Stomach (tissue), 8 donors: ENCODE measurements at regions not wholly inside any gene's neighbourhood (a gene's known extent, or its start where the extent isn't known, plus 50 kb on each side); places are given as distances from the start of the nearest gene placed in this dataset.
A peak's percentile ranks its signal among the peaks of the same experiment; 100 is the strongest.

Experiments
- DNase-seq, 2 donors: peaks; one replicate each; pipeline versions ENCODE4 v3.0.0 to v3.0.0-alpha.2; 2013 to 2019
- H3K27ac ChIP-seq, 5 donors: fragments of 200-600 bp in 4 of 5; sonication (generic) in 4 of 5; one replicate each; pipeline ENCODE4 v1.5.1; 2013 to 2019; ENCODE audit warnings: mild to moderate bottlenecking in 1 of 5, moderate library complexity in 1 of 5
- H3K27me3 ChIP-seq, 3 donors: fragments of 200-600 bp; sonication (generic); one replicate each; pipeline ENCODE4 v1.5.1; 2017 to 2019; ENCODE audit warnings: mixed run types in 1 of 3
- H3K36me3 ChIP-seq, 4 donors: fragments of 200-600 bp; sonication (generic); 1 replicate in 3 of 4; 2 replicates in 1 of 4; pipeline ENCODE4 v1.5.1; 2016 to 2019
- H3K4me1 ChIP-seq, 4 donors: fragments of 200-600 bp; sonication (generic); one replicate each; pipeline ENCODE4 v1.5.1; 2016 to 2019
- H3K4me3 ChIP-seq, 4 donors: fragments of 200-600 bp; sonication (generic) in 3 of 4; one replicate each; pipeline ENCODE4 v1.5.1; 2016 to 2019; ENCODE audit warnings: mild to moderate bottlenecking in 1 of 4
- H3K9me3 ChIP-seq, 4 donors: fragments of 200-600 bp; sonication (generic); one replicate each; pipeline ENCODE4 v1.5.1; 2016 to 2019
- EP300 ChIP-seq: sonication (generic); formaldehyde crosslinking; IDR thresholded peaks from one replicate; pipeline ENCODE4 v1.6.1; 2017; ENCODE audit warnings: antibody characterized with exemption
- POLR2A ChIP-seq, 4 donors: fragments of 450-650 bp; IDR thresholded peaks; one replicate each; pipeline ENCODE4 v1.6.1; 2016; ENCODE audit warnings: antibody characterized with exemption in 4 of 4, control low read depth in 2 of 4, mild to moderate bottlenecking in 1 of 4, moderate library complexity in 1 of 4
- POLR2AphosphoS5 ChIP-seq, 3 donors: sonication (generic); formaldehyde crosslinking; IDR thresholded peaks; one replicate each; pipeline ENCODE4 v1.6.1; 2016; ENCODE audit warnings: antibody characterized with exemption in 3 of 3
- WGBS, 5 donors: extraction: QIAGEN DNeasy Blood & Tissue Kit in 3 of 5; methylation state at CpG; one replicate each; pipeline versions ENCODE4 v1.1.5 to v1.1.7; 2013 to 2018; 5-methylcytosine and 5-hydroxymethylcytosine counted together
- intact Hi-C: fragments of 100-400 bp; cut with DNase I; formaldehyde crosslinking; loops from one replicate; pipeline ENCODE4 v1.15.1; 2023; ENCODE audit warnings: low total_unique reads
- TF ChIP-seq, protein P1 (sequence below), 7 experiments: fragments of 450-650 bp in 4 of 7; fragments of 200-600 bp in 3 of 7; sonication (generic) in 3 of 7; IDR thresholded peaks; one replicate each; pipeline ENCODE4 v1.5.1; 2016 to 2019; ENCODE audit warnings: antibody characterized with exemption in 7 of 7, control low read depth in 2 of 7, mild to moderate bottlenecking in 1 of 7
- donor health status: healthy with polysubstance abuse.
- donor health status: Bipolar disorder and iron deficiency.
- donor health status: healthy.

DNA sequence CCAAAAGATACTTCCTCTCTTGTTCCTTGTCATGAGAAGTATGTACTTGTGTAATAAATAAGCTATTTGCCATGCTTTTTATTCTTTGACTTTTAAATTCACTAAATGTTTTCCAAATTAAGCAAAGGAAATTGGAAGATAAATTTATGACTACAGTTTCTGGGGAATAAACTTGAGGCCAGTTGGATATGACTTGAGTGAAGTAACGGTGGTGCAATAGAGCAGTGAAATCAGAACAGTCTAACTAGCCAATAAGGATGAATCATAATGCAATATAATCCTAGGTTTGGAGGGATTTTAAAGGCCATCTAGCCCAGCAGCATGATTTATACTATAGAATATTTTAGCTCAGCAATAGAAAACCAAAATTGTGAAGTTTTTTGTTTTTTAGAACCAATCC, 183.8 kb upstream of the TCF21 start:
- no peaks in the 10 kb centered on the region for H3K9me3 ChIP-seq
- 58 to 73% (median 72%) methylated on average over 1 of the region's 1 CpG for WGBS, 5 donors
- H3K27ac ChIP-seq, result peak overlapping the region in 1 of 5 donors; percentile 51

DNA sequence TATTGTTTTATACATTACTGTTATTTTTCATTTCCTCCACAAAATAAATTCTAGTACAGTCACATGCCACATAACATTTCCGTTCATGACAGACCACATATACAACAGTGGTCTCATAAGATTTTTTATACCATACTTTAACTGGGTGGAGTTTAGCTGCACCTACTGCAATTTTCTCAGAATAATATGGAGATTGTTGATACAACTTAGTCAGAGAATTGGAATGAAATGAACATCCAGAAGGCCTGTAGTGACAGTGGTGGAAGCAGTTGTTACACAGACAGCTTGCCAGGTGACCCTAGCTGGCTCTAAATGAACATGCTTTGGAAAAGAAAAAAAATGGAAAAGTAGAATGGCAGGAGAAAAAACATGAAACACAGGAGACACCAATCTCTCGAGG, 183.2 kb upstream of the TCF21 start:
- H3K27me3 ChIP-seq, result no peaks in the 10 kb centered on the region
- WGBS, 5 donors, result 62 to 87% (median 75%) methylated on average over 2 of the region's 2 CpGs
- TF ChIP-seq EP300, result no peak
- no peak for TF ChIP-seq POLR2A (IDR thresholded peaks at IDR 0.05)
- TF ChIP-seq, protein P1, sequence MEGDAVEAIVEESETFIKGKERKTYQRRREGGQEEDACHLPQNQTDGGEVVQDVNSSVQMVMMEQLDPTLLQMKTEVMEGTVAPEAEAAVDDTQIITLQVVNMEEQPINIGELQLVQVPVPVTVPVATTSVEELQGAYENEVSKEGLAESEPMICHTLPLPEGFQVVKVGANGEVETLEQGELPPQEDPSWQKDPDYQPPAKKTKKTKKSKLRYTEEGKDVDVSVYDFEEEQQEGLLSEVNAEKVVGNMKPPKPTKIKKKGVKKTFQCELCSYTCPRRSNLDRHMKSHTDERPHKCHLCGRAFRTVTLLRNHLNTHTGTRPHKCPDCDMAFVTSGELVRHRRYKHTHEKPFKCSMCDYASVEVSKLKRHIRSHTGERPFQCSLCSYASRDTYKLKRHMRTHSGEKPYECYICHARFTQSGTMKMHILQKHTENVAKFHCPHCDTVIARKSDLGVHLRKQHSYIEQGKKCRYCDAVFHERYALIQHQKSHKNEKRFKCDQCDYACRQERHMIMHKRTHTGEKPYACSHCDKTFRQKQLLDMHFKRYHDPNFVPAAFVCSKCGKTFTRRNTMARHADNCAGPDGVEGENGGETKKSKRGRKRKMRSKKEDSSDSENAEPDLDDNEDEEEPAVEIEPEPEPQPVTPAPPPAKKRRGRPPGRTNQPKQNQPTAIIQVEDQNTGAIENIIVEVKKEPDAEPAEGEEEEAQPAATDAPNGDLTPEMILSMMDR (IDR thresholded peaks at IDR 0.05), result no peak
- TF ChIP-seq POLR2AphosphoS5 (IDR thresholded peaks at IDR 0.05), result no peak

More for the DNA sequence above, 183.8 kb upstream of the TCF21 start:
- no peaks in the 10 kb centered on the region for H3K4me1 ChIP-seq
- H3K4me3 ChIP-seq, result no peak overlapping the region
- no peaks in the 10 kb centered on the region for H3K27me3 ChIP-seq
- no peaks in the 10 kb centered on the region for H3K36me3 ChIP-seq
- intact Hi-C loops, result no loop called here
- peak in 1 of 2 donors; percentile 56 for DNase-seq
- TF ChIP-seq POLR2AphosphoS5 (IDR thresholded peaks at IDR 0.05), result no peak
- no peak for TF ChIP-seq EP300
- TF ChIP-seq POLR2A (IDR thresholded peaks at IDR 0.05), result no peak

DNA sequence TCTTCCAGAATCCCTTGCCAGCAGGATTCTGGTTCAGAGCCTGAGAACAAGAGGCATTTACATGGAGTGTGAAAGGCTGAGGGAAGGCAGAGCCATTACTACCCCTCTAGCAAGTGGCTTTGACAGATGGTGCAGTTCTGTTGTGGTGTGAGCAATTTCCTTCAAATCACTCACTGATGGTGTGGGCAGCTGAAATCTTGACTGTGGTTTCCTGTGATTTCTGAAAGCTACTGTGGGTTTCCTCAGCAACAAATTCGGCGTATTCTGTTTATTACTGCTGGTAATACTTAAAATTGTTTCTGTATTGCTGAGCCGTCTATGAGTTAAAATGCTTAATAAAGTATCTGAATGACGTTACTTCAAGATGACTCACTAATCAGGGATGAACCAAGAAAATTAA, 181.5 kb upstream of the TCF21 start:
- TF ChIP-seq POLR2AphosphoS5 (IDR thresholded peaks at IDR 0.05) (no peak), POLR2A (IDR thresholded peaks at IDR 0.05) (no peak), EP300 (no peak)
- TF ChIP-seq, protein P1 (IDR thresholded peaks at IDR 0.05), result no peak

More for the DNA sequence above, 183.2 kb upstream of the TCF21 start:
- H3K4me3 ChIP-seq, result no peak overlapping the region
- no peaks in the 10 kb centered on the region for H3K36me3 ChIP-seq
- no peak overlapping the region for H3K27ac ChIP-seq
- DNase-seq, result no peak
- intact Hi-C loops, result no loop called here
- no peaks in the 10 kb centered on the region for H3K4me1 ChIP-seq
- H3K9me3 ChIP-seq, result no peaks in the 10 kb centered on the region

DNA sequence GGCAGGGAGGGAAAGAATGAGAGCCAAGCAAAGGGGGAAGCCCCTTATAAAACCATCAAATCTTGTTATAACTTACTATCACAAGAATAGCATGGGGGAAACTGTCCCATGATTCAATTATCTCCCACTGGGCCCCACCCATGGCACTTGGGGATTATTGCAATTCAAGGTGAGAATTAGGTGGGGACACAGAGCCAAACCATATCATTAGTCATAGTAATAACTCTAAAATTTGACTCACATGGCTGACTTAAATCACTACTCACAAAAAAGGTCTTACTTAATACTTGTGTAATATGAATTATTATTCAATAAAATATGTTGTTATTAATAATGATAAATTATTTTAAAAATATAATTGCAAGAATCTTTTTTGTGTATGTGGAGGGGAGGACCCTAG, 178.1 kb upstream of the TCF21 start:
- H3K9me3 ChIP-seq, result no peaks in the 10 kb centered on the region
- intact Hi-C loops, result no loop called here

More for the DNA sequence above, 181.5 kb upstream of the TCF21 start:
- Histone ChIP-seq H3K36me3 (no peaks in the 10 kb centered on the region), H3K27ac (peak overlapping the region in 1 of 5 donors; percentile 20), H3K27me3 (no peaks in the 10 kb centered on the region), H3K4me1 (no peaks in the 10 kb centered on the region), H3K9me3 (no peaks in the 10 kb centered on the region), H3K4me3 (no peak overlapping the region)
- DNase-seq, result peak in 1 of 2 donors; percentile 36
- 41 to 61% (median 51%) methylated on average over 4 of the region's 4 CpGs for WGBS, 5 donors
- intact Hi-C loops, result no loop called here

DNA sequence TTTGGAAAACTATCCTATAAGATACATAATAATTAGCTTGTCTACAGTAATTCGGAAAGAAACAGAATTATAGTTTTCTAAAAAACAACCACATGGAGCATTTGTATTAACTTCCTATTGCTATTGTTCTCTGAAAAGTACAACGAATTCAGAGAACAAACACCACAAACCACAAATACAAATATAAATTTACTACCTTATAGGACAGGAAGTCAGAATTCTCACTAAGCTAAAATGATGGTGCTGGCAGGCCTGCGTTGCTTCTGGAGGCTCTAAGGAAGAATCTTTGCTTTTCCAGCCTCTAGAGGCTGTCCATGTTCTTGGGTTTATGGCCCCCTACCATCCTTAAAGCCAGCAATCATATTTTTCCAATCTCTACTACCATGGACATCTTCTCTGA, 173.6 kb upstream of the TCF21 start:
- no peak overlapping the region for H3K27ac ChIP-seq
- no peaks in the 10 kb centered on the region for H3K9me3 ChIP-seq
- no peak overlapping the region for H3K4me3 ChIP-seq
- no peaks in the 10 kb centered on the region for H3K36me3 ChIP-seq
- WGBS, 5 donors, result 58 to 73% (median 72%) methylated on average over 3 of the region's 3 CpGs
- no peaks in the 10 kb centered on the region for H3K27me3 ChIP-seq
- no peak for DNase-seq
- TF ChIP-seq, protein P1 (IDR thresholded peaks at IDR 0.05), result no peak
- TF ChIP-seq POLR2AphosphoS5 (IDR thresholded peaks at IDR 0.05) (no peak), EP300 (no peak), POLR2A (IDR thresholded peaks at IDR 0.05) (no peak)
- intact Hi-C loops, result no loop called here
- H3K4me1 ChIP-seq, result no peaks in the 10 kb centered on the region

More for the DNA sequence above, 178.1 kb upstream of the TCF21 start:
- no peaks in the 10 kb centered on the region for H3K27me3 ChIP-seq
- no peak for DNase-seq
- no peaks in the 10 kb centered on the region for H3K4me1 ChIP-seq
- H3K36me3 ChIP-seq, result no peaks in the 10 kb centered on the region
- H3K4me3 ChIP-seq, result no peak overlapping the region
- TF ChIP-seq POLR2AphosphoS5 (IDR thresholded peaks at IDR 0.05), result no peak
- TF ChIP-seq EP300, result no peak
- TF ChIP-seq, protein P1 (IDR thresholded peaks at IDR 0.05), result no peak
- no peak overlapping the region for H3K27ac ChIP-seq
